GM18909 (cell line): ENCODE measurements at regions not wholly inside any gene's neighbourhood (a gene's known extent, or its start where the extent isn't known, plus 50 kb on each side); places are given as distances from the start of the nearest gene placed in this dataset.
"Not testable (repeated sequence)": the region's sequence is repeated elsewhere in the genome, so short reads cannot be mapped to it uniquely, and the experiment has no call there.

Source experiments
- ATAC-seq: cut with Tn5 transposase; IDR thresholded peaks from one replicate; pipeline ENCODE4 v1.9.1; 2021; ENCODE audit warnings: mild to moderate bottlenecking; ENCODE audit not compliant: unreplicated experiment, poor library complexity

DNA sequence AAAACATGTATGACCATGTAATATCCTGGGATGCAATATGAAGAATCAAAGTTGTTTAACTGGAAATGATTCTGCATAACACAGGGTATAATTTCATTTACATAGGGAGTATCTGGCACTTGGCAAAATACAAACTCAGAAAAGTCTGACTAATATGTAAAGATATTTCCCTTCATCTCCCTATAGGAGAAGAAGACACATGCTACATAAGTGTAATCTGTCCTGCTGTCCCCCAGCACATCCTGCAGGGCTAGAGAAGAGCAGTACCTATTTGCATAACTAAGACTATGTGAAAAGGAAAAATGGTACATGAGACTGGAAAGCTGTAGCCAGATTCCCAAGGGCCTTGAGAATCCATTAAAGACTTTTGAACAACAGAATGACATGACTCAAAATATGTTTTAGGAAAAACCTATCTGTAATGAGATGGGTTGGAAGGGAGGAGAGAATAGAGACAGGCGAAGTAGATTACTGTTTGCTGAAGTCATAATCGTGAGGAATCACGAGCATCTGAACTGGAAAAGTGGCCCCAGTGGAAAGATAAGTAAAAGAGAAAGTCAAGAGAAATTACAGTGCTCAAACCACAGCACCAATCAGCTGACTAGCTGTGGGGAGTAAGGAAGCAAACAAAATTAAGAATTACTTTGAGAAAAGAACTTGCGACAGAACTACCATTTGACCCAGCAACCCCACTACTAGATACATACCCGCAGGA is 155.1 kb upstream of the HMGA2 start:
- no peak for ATAC-seq

DNA sequence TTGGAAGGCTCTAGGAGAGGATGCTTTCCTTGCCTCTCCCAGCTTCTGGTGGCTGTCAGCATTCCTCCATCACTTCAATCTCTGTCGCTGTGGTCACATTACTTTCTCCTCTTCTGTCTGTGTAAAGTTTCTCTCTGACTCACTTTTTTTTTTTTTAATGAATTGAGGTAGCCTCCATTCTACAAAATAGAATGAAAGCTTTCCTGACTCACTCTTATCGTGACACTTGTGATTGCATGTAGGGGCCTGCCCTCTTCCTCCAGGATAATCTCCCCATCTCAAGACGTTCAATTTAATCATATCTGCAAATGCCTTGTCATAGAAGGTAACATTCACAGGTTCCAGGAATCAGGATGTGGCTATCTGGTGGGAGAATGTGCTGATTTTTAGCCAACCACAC is 153.5 kb upstream of the HMGA2 start:
- no peak for ATAC-seq

DNA sequence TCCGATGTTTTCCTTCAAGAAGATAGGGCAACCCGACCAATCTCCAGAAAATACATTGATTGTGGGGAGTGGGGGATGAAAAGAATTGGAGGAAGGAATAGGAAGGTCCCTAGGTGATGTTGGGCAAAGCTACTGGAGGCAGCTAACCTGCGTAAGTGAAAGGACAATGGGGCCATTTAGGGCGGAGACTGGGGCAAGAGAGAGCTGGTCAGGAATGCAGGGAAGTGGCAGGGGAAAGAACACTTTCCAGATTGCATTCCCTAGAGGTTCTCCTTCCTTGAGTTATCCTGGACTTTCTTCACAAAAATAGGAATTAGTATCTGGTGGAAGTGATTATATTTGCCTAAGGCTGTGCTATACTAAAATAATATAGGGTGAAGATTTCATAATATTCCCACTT is 151.8 kb upstream of the HMGA2 start:
- ATAC-seq = no peak

DNA sequence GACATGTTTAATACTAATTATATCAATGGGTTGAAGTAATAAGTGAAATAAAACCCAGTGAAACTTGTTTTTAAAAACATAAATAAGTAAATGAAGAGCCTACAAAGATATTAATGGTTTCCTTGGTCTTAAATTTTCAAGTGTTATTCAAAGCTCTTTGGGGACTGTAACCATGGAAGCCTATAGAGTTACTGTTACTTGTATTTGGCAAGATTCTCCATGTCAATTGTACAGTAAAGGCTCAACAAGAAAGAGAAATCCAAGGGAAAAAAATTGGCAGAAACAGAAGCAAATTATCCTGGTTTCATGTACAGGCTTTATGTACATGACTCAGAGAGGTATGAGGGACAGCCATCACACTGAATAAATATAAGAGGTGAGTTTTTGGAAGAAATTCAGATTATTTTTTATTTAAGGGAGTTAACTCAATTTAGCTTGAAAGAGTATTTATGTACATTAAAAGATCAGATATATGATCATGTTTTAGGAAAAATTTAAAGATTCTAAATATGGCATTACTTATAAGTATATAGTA is 151.1 kb upstream of the HMGA2 start:
- no peak for ATAC-seq

DNA sequence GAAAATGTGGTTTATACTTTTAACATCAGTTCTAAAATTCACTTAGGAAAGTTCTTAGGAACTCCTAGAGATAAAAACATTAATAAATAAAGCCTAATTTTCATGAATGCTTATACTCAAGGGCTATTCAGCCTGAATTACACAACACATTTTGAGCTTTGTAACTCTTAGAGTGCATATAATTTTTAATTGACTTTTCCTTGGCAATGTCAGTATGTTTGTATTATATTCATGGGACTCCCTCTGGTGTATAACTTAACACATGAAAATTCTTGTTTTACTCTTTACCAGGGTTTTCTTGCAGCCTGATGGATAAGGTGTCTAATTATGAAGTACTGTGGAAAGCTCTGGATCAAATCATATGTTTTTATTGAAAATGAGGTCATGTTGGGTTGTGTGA is 150.6 kb upstream of the HMGA2 start:
- ATAC-seq = no peak

DNA sequence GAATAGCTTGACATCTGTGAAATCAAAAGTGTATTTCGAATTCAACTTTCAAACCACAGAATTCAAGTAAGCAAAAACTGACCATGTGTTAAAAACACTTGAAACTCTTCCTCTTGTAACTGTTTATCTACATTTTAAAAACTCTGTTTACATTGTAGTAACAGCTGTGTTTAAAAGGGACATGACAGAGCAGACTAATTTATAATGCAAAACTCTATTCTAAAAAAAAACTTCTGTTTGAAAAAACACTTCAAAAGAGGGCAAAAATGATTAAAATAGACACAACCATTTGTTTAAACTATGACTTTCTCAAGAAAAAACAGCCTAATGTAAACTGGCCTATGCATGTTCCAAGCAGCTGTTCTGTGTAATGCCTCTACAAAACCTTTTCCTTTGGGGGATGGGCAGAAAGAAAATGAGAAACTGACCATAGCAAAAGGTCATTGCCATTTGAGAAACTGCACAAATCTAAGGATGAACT is 149.1 kb upstream of the HMGA2 start:
- no peak for ATAC-seq

DNA sequence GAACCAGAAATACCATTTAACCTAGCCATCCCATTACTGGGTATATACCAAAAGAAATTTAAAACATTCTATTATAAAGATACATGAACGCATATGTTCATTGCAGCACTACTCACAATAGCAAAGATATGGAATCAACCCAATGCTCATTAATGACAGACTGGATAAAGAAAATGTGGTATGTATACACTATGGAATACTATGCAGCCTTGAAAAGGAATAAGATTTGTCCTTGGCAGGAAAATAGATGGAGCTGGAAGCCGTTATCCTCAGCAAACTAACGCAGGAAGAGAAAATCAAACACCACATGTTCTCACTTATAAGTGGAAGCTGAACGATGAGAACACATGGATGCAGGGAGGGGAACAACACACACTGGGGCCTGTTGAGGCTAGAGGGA is 146.1 kb upstream of the HMGA2 start:
- not testable (repeated sequence) for ATAC-seq

DNA sequence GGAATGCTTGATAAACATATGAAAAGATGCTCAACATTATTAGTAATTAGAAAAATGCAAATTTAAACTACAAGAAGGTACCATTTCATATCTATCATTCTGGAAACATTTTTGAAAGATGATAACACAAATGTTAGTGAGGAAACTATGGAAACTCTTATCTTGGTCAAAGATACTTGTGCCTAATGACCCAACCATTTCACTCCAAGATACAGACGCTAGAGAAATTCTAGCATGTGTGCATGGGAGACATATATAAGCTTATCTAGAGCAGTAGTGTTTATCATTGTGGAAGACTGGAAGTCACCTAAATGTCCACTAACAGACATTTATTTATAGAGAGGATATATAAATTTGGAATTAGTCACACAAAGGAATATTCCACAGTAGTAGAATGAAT is 143.1 kb upstream of the HMGA2 start:
- no peak for ATAC-seq

DNA sequence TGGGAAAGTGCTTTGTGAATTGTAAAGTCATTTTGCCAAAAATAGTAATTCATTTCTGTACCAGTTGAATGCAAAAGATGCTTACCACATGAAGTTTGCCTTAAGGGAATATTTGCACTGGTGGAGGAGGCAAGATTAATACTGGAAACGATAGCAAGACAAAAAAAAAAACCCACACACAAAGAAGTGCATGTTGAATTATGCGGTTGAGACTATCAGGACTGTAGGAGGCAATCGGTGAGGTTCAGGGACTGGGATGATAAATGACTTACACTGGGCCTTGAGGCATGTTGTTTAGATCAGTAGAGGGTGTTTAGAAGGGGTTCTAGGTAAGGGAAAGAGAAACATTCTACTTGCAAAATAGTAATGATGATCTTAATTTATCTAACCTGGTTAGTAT is 142.2 kb upstream of the HMGA2 start:
- ATAC-seq = no peak

DNA sequence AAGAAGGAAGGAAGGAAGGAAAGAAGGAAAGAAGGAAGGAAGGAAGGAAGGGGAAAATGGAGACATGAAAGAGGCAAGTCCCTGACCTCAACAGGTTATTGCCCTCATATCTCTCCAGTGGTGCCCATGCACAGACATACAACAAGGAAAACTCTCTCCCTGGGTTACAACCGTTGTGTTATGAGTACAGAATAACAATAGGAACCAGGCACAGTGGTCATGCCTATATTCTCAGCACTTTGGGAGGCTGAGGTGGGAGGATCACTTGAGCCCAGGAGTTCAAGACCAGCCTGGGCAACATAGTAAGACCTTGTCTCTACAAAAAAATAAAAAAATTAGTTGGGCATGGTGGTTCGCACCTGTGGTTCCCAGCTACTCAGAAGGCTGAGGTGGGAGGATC is 139.4 kb upstream of the HMGA2 start:
- no peak for ATAC-seq

DNA sequence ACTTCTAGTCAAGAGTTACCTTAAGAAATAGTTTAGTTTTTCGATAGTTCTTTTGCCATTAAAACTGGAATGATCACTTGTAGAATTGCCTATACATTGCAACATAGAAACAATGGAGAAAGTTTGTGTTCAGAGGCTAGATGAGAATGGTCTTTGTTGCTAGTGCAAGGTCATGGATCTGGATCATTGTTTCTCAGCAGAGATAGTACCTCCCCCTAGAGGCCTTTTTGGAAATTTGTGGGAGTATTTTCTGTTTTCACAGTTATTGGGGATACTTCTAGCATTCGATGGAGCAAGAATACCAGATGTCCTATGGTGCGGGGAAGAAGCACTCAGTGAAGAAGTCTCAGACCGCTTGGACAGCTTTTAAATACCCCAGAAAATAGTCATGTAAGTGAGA is 138.8 kb upstream of the HMGA2 start:
- ATAC-seq = no peak

DNA sequence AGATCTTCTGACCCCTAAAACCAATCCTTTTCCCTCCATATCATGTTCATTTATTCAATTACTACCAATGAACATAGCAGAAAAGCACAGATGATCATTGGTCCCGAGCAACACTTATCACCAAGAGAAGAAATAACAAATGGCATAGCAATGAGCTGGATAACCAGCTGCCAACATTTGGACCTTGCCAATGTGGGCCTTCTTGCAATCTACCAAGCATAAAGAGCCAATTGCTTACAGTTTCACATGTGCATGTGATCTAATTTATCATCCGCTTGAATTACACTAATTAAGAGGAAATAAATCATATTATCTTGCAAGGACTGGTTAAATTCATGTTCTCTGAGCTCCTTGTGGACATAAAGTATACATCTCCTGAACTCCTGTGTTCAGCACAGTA is 134.8 kb upstream of the HMGA2 start:
- ATAC-seq = no peak

DNA sequence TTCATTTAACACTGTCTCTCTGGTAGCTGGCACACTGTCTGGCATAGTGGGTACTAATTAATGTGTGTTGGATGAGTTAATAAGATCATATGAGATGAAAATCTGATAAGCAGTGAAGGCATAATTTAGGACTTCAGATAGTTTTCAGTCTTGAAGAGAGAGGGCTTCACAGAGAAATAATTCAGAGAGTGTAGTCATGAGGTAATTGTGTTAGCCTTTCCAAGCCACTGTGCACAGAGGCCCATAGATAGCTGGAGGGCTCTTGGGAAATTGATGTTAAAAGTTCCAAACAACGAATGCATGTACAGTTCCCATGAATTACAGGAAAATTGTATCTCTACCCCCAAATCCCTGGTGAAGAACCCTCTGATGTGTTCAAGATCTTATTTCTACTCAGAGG is 133.8 kb upstream of the HMGA2 start:
- ATAC-seq = no peak

DNA sequence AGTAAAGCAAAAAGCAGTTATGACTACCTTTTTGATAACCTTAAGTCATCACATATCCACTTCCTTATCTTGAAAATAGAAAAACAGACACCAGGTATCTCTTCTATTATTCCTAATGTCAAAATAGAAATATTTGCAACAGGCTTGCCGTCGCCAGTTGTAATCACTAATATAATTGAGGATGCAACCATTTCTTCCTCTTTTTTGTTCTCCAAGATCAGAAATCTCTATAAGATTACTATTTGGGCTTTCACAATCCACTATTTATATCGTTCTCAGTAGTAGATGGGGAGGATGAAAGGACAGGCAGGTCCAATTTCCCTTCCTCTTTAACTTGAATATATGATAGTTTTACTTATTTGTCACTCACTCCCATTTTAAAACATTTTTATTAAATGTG is 130.2 kb upstream of the HMGA2 start:
- no peak for ATAC-seq

DNA sequence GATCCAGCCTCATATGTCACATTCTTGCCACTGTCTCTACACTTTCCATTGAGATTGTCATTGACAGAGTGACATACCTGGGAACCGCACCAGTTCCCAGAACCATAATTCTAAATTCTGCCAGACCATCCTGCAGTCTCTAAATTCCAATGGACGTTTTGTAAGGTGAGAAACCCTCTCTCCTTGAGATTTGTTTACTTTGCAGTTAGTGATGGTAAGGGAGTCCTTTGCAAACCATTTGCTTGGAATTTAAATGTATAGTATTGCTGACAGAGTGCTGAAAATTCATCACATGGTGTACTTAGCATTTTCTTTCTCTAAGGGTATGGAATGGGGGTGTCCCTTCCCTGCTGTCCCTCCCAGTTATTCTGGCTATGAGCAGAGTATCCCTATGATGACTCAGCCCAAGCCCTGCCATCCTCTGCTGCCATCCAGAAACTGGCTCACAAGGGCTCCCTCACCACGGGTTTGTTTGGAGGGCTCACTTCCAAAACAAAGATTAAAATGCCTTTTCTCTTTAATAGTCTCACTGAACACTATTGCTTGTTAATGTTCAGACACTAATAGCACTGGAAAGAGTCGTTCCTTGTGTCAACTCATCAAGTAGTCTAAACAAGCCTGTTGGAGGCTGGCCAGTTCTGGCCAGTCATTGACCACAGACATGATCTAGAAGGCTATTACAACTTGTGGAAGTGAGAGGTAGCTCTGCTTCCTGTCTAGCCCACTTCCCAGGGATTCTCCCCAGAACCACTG is 129.0 kb upstream of the HMGA2 start:
- no peak for ATAC-seq

DNA sequence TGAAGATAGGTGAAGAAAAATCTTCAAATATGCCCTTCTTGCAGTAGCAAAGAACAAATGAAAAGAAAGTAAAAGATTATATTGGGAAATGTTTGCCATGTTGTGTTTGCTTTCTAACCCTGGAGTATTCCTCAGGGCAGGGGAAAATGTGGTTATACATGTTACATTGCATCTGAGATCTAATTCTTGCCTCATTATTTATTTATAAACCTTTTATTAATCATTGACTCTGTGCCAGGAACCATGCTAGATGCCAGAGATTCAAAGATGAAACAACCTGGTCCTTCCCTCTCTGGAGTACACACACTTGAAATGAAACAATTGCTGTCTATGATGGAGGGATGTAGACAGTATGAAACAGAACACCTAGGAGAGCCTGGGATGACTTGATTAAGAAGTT is 128.1 kb upstream of the HMGA2 start:
- no peak for ATAC-seq

DNA sequence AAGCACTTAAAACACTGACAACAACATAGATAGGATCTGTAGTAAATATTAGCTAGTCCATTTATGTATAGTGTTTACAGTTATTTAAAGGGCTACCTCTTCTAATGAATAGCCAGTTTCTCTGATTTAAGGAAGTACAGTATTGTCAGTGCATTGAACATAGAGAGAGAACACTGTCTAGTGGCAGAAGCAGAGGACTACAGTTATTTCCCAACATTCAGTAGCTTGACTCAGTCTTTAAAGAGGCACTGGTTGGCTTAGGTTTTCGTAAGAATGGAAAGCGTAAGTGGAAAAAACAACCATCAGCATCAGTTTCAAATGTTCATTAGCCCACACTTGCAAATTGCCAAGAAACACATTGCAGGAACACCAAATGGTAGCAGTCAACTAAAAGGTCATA is 125.0 kb upstream of the HMGA2 start:
- no peak for ATAC-seq

DNA sequence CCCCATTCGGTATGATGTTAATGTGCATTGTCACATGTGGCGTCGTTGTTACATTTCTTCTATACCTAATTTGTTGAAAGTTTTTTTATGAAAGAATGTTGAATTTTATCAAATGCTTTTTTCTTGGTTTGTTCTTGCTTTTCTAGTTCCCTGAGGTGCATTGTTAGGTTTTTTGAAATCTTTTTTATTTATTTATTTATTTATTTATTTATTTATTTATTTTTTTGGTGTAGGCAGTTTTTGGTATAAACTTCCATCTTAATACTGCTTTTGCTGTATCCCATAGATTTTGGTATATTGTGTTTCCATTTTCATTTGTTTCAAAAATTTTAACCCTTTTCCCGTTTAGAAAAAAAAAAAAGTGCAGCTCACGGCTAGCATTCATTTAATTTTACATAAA is 121.1 kb upstream of the HMGA2 start:
- no peak for ATAC-seq

DNA sequence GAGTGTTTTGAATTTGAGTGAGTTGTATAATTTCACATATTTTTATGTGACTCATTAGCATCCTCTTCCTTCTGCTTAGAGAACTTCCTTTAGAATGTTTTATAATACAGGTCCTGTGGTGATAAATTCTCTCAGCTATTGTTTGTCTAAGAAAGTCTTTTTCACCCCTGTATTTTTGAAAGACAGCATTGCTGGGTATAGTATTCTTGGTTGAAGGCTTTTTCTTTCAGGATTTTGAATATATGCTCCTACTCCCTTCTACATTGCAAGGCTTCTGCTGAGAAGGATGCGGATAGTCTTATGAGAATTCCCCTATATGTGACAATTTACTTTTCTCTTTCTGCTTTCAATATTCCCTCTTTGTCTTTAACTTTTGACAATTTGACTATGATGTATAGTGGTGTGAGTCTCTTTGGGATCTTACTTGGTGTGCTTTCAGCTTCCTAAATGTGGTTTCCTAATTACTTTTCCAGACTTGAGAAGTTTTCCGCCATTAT is 118.9 kb upstream of the HMGA2 start:
- no peak for ATAC-seq

DNA sequence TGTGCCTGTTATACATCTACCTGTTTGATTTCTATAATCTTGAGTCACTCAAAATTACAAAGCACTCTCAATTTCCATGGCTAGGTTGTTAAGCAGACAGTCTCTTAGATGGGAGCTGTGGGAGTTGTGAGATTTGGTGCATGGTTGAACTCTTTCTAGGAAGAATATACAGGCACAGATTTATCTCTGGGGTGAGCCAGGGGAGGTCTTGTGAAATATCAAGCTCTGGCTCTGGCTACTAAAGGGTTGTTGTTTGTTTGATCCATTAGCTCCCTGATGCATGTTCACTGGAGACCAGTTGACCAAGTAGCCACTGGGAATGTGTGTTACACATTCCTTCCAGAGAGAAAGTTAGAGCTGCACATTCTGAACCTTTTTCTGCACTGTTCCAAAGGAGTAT is 117.2 kb upstream of the HMGA2 start:
- no peak for ATAC-seq

DNA sequence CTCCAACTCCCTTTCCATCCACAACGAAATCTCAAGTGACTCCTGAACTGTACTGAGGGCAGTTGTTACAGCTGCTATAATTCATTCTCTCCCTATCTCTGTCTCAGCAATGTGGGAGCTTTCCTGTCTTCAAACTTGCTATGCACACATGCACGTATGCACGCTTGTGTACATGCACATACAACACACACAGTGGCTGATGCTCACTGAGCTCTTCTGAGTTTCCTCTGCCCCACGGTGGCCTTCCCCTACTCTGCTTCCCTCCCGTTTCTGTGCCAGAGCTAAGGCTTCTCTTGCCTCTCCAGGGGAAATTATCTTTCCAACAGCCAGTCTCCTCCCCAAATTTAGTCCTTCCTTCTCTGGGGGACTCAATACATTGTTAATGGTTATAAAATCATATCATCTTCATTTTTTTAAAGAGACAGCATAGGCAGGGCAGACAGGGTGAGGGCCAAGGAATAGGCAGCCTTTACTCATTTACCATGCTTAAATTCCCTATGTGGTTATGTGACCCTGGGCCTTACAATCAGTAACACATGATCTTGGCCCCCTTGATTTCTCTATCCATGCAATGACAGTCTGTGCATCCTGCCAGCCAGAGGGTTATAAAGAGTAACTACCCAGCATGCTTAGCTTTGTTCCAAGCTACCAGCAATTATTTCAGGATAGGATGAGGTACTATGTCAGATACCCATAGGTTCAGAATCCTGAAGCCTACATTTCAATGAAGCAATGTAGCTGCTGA is 111.9 kb upstream of the HMGA2 start:
- no peak for ATAC-seq
